HCT116 (cell line): ENCODE measurements at regions not wholly inside any gene's neighbourhood (a gene's known extent, or its start where the extent isn't known, plus 50 kb on each side); places are given as distances from the start of the nearest gene placed in this dataset.

Source experiments
- ATAC-seq: fragments of 200-7000 bp; cut with Tn5 transposase; 2 replicates; pipeline ENCODE4 v1.9.1; 2020; ENCODE audit warnings: mild to moderate bottlenecking, moderate library complexity
- BruUV-seq: library from RNA; stranded (reverse); fragments of 400-500 nt; replicated peaks from 2 replicates; lab custom pipeline; 2021; lab: Mats Ljungman, UMichigan
- CTCF ChIA-PET: fragments of 300-600 bp; sonication (Branson Sonifier 250); formaldehyde crosslinking; loops from one replicate; lab custom pipeline; 2021; ENCODE audit warnings: antibody characterized with exemption; lab: Charles Lee
- POLR2A ChIA-PET: fragments of 300-600, 350-600 bp; sonication (Branson Sonifier 250); formaldehyde crosslinking; loops from one replicate; lab custom pipeline; 2021; ENCODE audit warnings: antibody characterized with exemption; lab: Charles Lee
- RAD21 ChIA-PET, 2 experiments: fragments of 300-600 bp; sonication (Branson Sonifier 250); formaldehyde crosslinking; loops; one replicate each; lab custom pipeline; 2023; ENCODE audit warnings: low total read pairs in 2 of 2; ENCODE audit not compliant: uncharacterized antibody in 2 of 2, unreplicated experiment in 2 of 2, low non-redundant PET in 1 of 2; lab: Charles Lee
- DNase-seq: peaks from one replicate; pipeline ENCODE4 v3.0.0-alpha.2; 2010; ENCODE audit warnings: low read depth, low spot score
- H2AFZ ChIP-seq: fragments of 200-600 bp; shearing (Covaris generic), sonication (generic); 2 replicates; pipeline ENCODE4 v1.6.1; 2017; ENCODE audit warnings: low read depth, mixed run types, mixed read lengths, antibody characterized with exemption, low read length; ENCODE audit not compliant: poor library complexity, severe bottlenecking
- H3K27ac ChIP-seq: 2 replicates; pipeline ENCODE4 v1.5.1; 2012; ENCODE audit warnings: low read depth, low read length
- H3K27me3 ChIP-seq: fragments of 200-600 bp; sonication (generic); 2 replicates; pipeline ENCODE4 v1.6.1; 2016; ENCODE audit warnings: mixed run types, low read length, mixed read lengths; ENCODE audit not compliant: insufficient read depth
- H3K36me3 ChIP-seq, 2 experiments: fragments of 200-500 bp in 1 of 2; fragments of 200-600 bp in 1 of 2; sonication (Bioruptor generic) in 1 of 2; sonication (generic) in 1 of 2; 2 replicates each; pipeline versions ENCODE4 v1.5.1 to v1.6.1; 2014 to 2016; ENCODE audit warnings: low read length in 2 of 2, inconsistent platforms in 1 of 2, mixed read lengths in 1 of 2, mixed run types in 1 of 2; ENCODE audit not compliant: insufficient read depth in 2 of 2, control insufficient read depth in 1 of 2
- H3K4me1 ChIP-seq, 2 experiments: fragments of 200-600 bp in 1 of 2; sonication (generic) in 1 of 2; 2 replicates each; pipeline versions ENCODE4 v1.5.1 to v1.6.1; 2012 to 2017; ENCODE audit warnings: low read length in 2 of 2, inconsistent platforms in 1 of 2, mild to moderate bottlenecking in 1 of 2, mixed read lengths in 1 of 2, mixed run types in 1 of 2, moderate library complexity in 1 of 2; ENCODE audit not compliant: insufficient read depth in 2 of 2, control insufficient read depth in 1 of 2
- H3K4me2 ChIP-seq: fragments of 200-600 bp; sonication (generic); 2 replicates; pipeline ENCODE4 v1.6.1; 2017; ENCODE audit warnings: mixed run types, low read length, mixed read lengths
- H3K4me3 ChIP-seq, 2 experiments: fragments of 200-600 bp in 1 of 2; sonication (generic) in 1 of 2; replicated peaks in 1 of 2; 2 replicates each; pipeline ENCODE4 v1.5.1; 2011 to 2016; ENCODE audit warnings: low read length in 2 of 2, control low read depth in 1 of 2, low read depth in 1 of 2, mild to moderate bottlenecking in 1 of 2, mixed read lengths in 1 of 2, mixed run types in 1 of 2
- H3K79me2 ChIP-seq: fragments of 200-600 bp; sonication (generic); 2 replicates; pipeline ENCODE4 v1.6.1; 2017; ENCODE audit warnings: mild to moderate bottlenecking, mixed run types, low read length, moderate library complexity, mixed read lengths; ENCODE audit not compliant: insufficient read depth
- H3K9ac ChIP-seq: fragments of 200-600 bp; sonication (generic); 2 replicates; pipeline ENCODE4 v1.6.1; 2016; ENCODE audit warnings: low read length, mixed read lengths
- H3K9me2 ChIP-seq: fragments of 200-600 bp; sonication (generic), shearing (Covaris generic); 2 replicates; pipeline ENCODE4 v1.6.1; 2017; ENCODE audit warnings: mixed run types, mild to moderate bottlenecking, moderate library complexity; ENCODE audit not compliant: insufficient read depth
- H3K9me3 ChIP-seq, 2 experiments: fragments of 200-500 bp in 1 of 2; fragments of 200-600 bp in 1 of 2; sonication (Bioruptor generic) in 1 of 2; sonication (generic) in 1 of 2; 2 replicates each; pipeline ENCODE4 v1.6.1; 2014 to 2017; ENCODE audit warnings: low read length in 2 of 2, mixed read lengths in 2 of 2, inconsistent platforms in 1 of 2, low read depth in 1 of 2, mild to moderate bottlenecking in 1 of 2, mixed run types in 1 of 2, moderate library complexity in 1 of 2; ENCODE audit not compliant: control insufficient read depth in 1 of 2, insufficient read depth in 1 of 2
- H4K20me1 ChIP-seq: fragments of 200-600 bp; sonication (generic), shearing (Covaris generic); 2 replicates; pipeline ENCODE4 v1.6.1; 2017; ENCODE audit warnings: mixed run types, mild to moderate bottlenecking, moderate library complexity; ENCODE audit not compliant: insufficient read depth
- ATF3 ChIP-seq: IDR thresholded peaks from 2 replicates; pipeline ENCODE4 v1.6.1; 2012
- CBX3 ChIP-seq: IDR thresholded peaks from 2 replicates; pipeline ENCODE4 v1.6.1; 2012; ENCODE audit warnings: low read depth
- CEBPB ChIP-seq: IDR thresholded peaks from 2 replicates; pipeline ENCODE4 v1.6.1; 2012; ENCODE audit warnings: low read depth
- SP1 ChIP-seq: IDR thresholded peaks from 2 replicates; pipeline ENCODE4 v1.6.1; 2012; ENCODE audit warnings: low read depth
- ZFX ChIP-seq: fragments of 450-650 bp; IDR thresholded peaks from 2 replicates; pipeline ENCODE4 v1.6.1; 2017
- intact Hi-C: fragments of 100-400 bp; cut with micrococcal nuclease; formaldehyde crosslinking; loops from 2 replicates; pipeline ENCODE4 v1.10.0; 2022

- Histone ChIP-seq H3K4me2 (no peak overlapping the region), H2AFZ (no peak overlapping the region), H3K27ac (no peak overlapping the region), H4K20me1 (no peaks in the 10 kb centered on the region), H3K9me3 (no peaks in the 10 kb centered on the region), H3K79me2 (no peaks in the 10 kb centered on the region)
- intact Hi-C loops, result no loop called here
- RAD21 ChIA-PET, result no interaction called here
- no peak for TF ChIP-seq CBX3
- no peak for TF ChIP-seq ATF3
- no peak for TF ChIP-seq CEBPB
- TF ChIP-seq SP1, result no peak
- TF ChIP-seq, all 23 proteins: peak for 0
- DNase-seq, result no peak
- ChIA-PET CTCF (interaction anchor here (2.1 kb wide), 1 partner anchor 8 kb away, joined by 4 read pairs; no protein-coding TSS in a partner anchor), POLR2A (no interaction called here)
- Histone ChIP-seq H3K4me3 (no peak overlapping the region), H3K27me3 (no peaks in the 10 kb centered on the region), H3K9me2 (no peaks in the 10 kb centered on the region), H3K36me3 (no peaks in the 10 kb centered on the region), H3K4me1 (no peaks in the 10 kb centered on the region), H3K9ac (no peak overlapping the region)
- no TSS peak for BruUV-seq
- no peak for ATAC-seq
These were observed 52.5 kb upstream of the SLC36A4 start for GRCh38 chr11:93250326-93250725.

- Histone ChIP-seq H3K27ac (no peak overlapping the region), H3K9me3 (no peaks in the 10 kb centered on the region), H3K79me2 (no peaks in the 10 kb centered on the region), H3K4me3 (no peak overlapping the region), H4K20me1 (no peaks in the 10 kb centered on the region), H3K4me1 (no peaks in the 10 kb centered on the region), H3K36me3 (no peaks in the 10 kb centered on the region), H3K9ac (no peak overlapping the region), H3K9me2 (no peaks in the 10 kb centered on the region), H3K4me2 (no peak overlapping the region), H2AFZ (no peak overlapping the region), H3K27me3 (no peaks in the 10 kb centered on the region)
- ChIA-PET CTCF (no interaction called here), POLR2A (no interaction called here), RAD21 (no interaction called here)
- no peak for ATAC-seq
- no TSS peak for BruUV-seq
- TF ChIP-seq ZFX, result no peak
- DNase-seq, result no peak
- intact Hi-C loops, result no loop called here
These were observed 54.1 kb upstream of the SLC36A4 start for GRCh38 chr11:93251922-93252321.
